B cell (primary cell): ENCODE measurements at regions not wholly inside any gene's neighbourhood (a gene's known extent, or its start where the extent isn't known, plus 50 kb on each side); places are given as distances from the start of the nearest gene placed in this dataset.

Experiments used
- EZH2 ChIP-seq: IDR thresholded peaks from 2 replicates; pipeline ENCODE4 v1.6.1; 2012; ENCODE audit warnings: borderline replicate concordance, low read depth, mild to moderate bottlenecking, moderate library complexity, low read length; ENCODE audit not compliant: insufficient read depth, poor library complexity, severe bottlenecking
- TF ChIP-seq, protein P1 (sequence below): fragments of 200-600 bp; IDR thresholded peaks from one replicate; pipeline ENCODE4 v1.8.0; 2022; ENCODE audit warnings: antibody characterized with exemption, mild to moderate bottlenecking

DNA sequence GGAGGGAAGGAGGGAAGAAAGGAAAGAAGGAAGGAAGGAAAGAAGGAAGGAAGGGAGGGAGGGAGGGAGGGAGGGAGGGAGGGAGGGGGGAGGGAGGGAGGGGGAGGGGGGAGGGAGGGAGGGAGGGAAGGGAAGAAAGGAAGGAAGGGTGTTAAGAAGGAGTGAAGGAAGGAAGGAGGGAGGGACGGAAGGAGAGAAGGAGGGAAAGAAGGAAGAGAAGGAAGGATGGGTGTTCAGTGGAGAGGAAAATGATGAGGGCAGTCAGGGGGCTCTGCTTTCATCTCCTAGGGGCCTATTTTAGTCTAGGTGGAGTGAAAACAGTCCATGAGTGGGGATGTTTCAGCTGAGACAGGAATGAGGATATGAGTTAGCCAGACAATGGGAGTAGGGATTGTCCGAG is 357.0 kb upstream of the C16orf82 start:
- TF ChIP-seq EZH2 = no peak
- TF ChIP-seq, protein P1, sequence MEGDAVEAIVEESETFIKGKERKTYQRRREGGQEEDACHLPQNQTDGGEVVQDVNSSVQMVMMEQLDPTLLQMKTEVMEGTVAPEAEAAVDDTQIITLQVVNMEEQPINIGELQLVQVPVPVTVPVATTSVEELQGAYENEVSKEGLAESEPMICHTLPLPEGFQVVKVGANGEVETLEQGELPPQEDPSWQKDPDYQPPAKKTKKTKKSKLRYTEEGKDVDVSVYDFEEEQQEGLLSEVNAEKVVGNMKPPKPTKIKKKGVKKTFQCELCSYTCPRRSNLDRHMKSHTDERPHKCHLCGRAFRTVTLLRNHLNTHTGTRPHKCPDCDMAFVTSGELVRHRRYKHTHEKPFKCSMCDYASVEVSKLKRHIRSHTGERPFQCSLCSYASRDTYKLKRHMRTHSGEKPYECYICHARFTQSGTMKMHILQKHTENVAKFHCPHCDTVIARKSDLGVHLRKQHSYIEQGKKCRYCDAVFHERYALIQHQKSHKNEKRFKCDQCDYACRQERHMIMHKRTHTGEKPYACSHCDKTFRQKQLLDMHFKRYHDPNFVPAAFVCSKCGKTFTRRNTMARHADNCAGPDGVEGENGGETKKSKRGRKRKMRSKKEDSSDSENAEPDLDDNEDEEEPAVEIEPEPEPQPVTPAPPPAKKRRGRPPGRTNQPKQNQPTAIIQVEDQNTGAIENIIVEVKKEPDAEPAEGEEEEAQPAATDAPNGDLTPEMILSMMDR = no peak
